ENCODE measurements at regions not wholly inside any gene's neighbourhood (a gene's known extent, or its start where the extent isn't known, plus 50 kb on each side); places are given as distances from the start of the nearest gene placed in this dataset.

DNA sequence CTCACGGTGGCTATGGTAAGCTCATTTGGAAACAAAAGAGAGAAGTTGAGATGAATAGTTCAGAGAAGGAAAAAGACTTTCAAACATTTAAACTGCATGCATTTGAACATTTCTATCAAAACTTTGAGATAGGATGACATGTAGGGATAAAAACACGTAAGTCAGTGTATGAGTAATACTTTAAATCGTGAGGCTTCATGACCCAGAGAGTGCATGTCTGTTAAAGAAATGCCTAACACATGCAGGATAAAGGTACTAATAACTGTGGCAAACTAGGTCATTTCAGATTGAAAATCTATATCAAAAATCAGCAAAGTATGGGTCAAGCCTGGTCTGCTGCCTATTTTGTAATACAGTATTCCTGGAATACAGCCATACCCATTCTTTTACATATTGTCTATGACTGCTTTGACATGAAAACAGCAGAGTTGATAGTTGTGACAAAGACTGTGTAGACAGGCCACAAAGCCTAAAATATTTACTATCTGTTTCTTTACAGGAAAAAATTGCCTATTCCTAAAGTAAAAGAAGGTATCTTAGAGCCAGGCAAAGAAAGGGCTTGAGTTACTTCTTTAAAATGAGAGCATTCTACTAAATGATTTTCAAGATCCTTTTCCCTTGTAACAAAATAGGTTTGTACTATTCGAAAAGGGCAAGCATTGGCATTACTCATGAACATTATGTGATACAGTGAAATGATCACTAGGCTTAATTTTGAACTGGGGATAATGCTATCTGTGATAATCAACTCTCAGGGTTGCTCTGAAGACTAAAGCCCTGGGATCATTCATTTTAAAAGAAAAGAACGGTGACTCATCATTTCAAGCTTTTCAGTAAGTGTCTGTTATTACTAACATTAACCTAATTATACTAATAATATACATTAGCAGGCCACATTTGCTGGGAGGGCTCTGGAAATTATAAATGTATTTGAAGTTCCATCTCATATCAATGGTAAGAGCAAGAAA, 185.9 kb downstream of the CRPPA start:
- no peak for DNase-seq (ENCODE audit: extremely low read depth in 1 of 2, low read depth in 1 of 2)

GRCh38 chr7:16234493-16235146, 186.7 kb downstream of the CRPPA start:
- no peak for DNase-seq (ENCODE audit: extremely low read depth in 1 of 2, low read depth in 1 of 2)

GRCh38 chr7:16233517-16233916, 187.8 kb downstream of the CRPPA start:
- no peak for DNase-seq (ENCODE audit: extremely low read depth in 1 of 2, low read depth in 1 of 2)

- no peak for DNase-seq (ENCODE audit: extremely low read depth in 1 of 2, low read depth in 1 of 2)
Measured at GRCh38 chr7:16232273-16232672, 189.1 kb downstream of the CRPPA start.

GRCh38 chr7:16223963-16224707, 197.2 kb downstream of the CRPPA start:
- DNase-seq (ENCODE audit: extremely low read depth in 1 of 2, low read depth in 1 of 2) = peak in 1 of 2 donors; percentile 23

GRCh38 chr7:16212610-16213009, 208.7 kb downstream of the CRPPA start:
- DNase-seq (ENCODE audit: extremely low read depth in 1 of 2, low read depth in 1 of 2) = no peak

- DNase-seq (ENCODE audit: extremely low read depth in 1 of 2, low read depth in 1 of 2) = no peak
Measured at GRCh38 chr7:16212032-16212431, 209.3 kb downstream of the CRPPA start.

GRCh38 chr7:16211402-16211925, 209.9 kb downstream of the CRPPA start:
- DNase-seq (ENCODE audit: extremely low read depth in 1 of 2, low read depth in 1 of 2) = no peak

- DNase-seq (ENCODE audit: extremely low read depth in 1 of 2, low read depth in 1 of 2) = no peak
Measured at GRCh38 chr7:16210171-16210570, 211.2 kb downstream of the CRPPA start.

- no peak for DNase-seq (ENCODE audit: extremely low read depth in 1 of 2, low read depth in 1 of 2)
Measured at GRCh38 chr7:16207321-16207720, 214.0 kb downstream of the CRPPA start.

GRCh38 chr7:16205466-16205865, 215.9 kb downstream of the CRPPA start:
- DNase-seq (ENCODE audit: extremely low read depth in 1 of 2, low read depth in 1 of 2) = no peak

DNA sequence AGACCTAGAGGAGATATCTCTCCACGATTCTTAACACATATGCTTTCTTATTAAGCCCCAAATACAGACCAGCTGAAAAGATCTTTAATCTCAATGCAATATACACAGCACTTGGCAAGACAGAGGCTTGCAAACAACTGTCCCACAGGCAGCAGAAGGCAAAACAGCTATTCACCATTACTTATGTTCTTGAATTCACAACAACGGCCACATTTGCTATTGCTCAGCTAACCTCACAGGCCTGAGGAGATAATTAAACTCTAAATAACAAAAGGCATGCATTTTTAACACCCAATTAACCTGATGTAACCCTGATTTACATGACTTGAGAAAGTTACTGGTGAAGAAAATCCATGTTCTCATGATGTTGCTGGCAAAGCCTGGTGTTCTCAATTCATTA, 216.4 kb downstream of the CRPPA start:
- no peak for DNase-seq (ENCODE audit: extremely low read depth in 1 of 2, low read depth in 1 of 2)

DNA sequence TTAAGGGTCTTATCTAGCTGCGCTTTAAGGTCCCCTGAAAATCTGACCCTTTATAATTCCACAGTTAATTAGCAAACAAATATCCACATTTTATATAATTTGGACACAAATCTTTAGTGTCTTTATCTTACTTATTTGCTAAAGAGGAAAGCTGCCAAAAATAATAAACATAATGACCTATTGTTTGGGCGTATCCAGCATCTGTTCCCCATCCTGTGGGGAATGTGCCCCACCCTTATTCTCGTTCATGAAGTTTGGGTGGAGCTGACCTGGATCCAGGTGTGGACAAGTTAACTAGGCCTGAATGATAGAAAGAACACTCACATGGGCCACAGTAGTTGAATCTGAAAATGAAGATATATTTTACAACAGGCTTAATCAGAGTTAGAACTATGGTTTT, 218.3 kb downstream of the CRPPA start:
- no peak for DNase-seq (ENCODE audit: extremely low read depth in 1 of 2, low read depth in 1 of 2)

DNA sequence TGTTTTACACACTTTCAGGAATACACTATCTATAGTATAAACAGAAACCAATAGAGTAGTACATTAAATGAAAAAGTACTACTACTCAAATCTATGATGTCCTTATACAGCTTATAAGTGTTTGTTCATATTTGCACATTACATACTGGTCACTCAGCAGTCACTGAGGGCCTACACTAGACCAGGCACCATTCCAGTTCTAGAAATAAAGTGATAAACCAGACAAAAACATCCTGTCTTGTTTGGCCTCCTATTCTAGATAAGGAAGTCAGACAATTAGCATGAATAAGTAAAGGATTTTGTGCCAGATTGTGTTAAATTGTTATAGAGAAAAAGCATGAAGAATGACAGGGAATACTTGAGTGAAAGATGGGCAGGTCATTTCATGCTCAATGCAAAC, 219.0 kb downstream of the CRPPA start:
- no peak for DNase-seq (ENCODE audit: extremely low read depth in 1 of 2, low read depth in 1 of 2)

- no peak for DNase-seq (ENCODE audit: extremely low read depth in 1 of 2, low read depth in 1 of 2)
Measured at GRCh38 chr7:16200591-16200990, 220.7 kb downstream of the CRPPA start.

DNA sequence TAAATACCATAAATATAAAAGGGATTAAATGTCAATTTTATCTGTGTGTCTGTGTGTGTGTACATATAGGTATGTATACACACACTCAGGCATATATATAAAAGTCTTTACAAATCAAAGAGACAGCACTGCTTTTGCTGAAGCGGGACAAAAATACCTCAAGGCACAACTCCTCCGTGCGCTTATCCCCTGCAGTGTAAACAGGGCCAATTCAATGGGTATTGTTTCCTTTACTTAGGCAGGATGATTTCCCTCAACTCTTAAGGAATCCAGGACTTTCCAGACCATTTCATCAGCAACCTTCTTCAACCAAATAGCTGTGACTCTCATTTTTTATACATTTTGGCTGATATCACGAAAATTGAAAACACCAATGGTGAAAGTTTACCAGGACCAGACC, 227.7 kb downstream of the CRPPA start:
- no peak for DNase-seq (ENCODE audit: extremely low read depth in 1 of 2, low read depth in 1 of 2)

GRCh38 chr7:16189026-16189715, 232.2 kb downstream of the CRPPA start:
- no peak for DNase-seq (ENCODE audit: extremely low read depth in 1 of 2, low read depth in 1 of 2)

- no peak for DNase-seq (ENCODE audit: extremely low read depth in 1 of 2, low read depth in 1 of 2)
Measured at GRCh38 chr7:16187131-16187530, 234.2 kb downstream of the CRPPA start.

GRCh38 chr7:16178585-16178984, 242.8 kb downstream of the CRPPA start:
- DNase-seq (ENCODE audit: extremely low read depth in 1 of 2, low read depth in 1 of 2) = no peak

GRCh38 chr7:16178092-16178491, 243.2 kb downstream of the CRPPA start:
- DNase-seq (ENCODE audit: extremely low read depth in 1 of 2, low read depth in 1 of 2) = no peak

GRCh38 chr7:16174253-16174652, 247.1 kb downstream of the CRPPA start:
- no peak for DNase-seq (ENCODE audit: extremely low read depth in 1 of 2, low read depth in 1 of 2)

Data from stimulated activated CD8-positive, alpha-beta memory T cell treated with anti-CD3 and anti-CD28 coated beads, Interleukin-7, amount 100 ng/mL, for 48 hours (primary cell).